ENCODE measurements at regions not wholly inside any gene's neighbourhood (a gene's known extent, or its start where the extent isn't known, plus 50 kb on each side); places are given as distances from the start of the nearest gene placed in this dataset.
"Not testable (repeated sequence)": the region's sequence is repeated elsewhere in the genome, so short reads cannot be mapped to it uniquely, and the experiment has no call there.

DNA sequence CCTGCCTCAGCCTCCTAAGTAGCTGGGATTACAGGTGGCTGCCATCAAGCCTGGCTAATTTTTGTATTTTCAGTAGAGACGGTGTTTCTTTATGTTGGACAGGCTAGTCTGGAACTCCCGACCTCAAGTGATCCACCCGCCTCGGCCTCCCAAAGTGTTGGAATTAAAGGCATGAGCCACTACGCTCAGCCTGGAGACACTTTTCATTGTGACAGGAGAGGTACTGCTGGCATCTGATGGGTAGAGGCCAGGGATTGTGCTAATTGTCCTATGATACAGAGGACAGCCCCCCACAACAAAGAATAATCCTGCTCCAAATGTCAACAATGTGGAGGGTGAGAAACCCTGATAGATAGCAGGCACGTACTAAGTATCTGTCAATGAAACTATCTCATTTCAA is 91.3 kb upstream of the SLC25A48 start:
- no peaks in the 10 kb centered on the region for H3K4me1 ChIP-seq (ENCODE audit: control insufficient read depth in 2 of 2, insufficient read depth in 1 of 2, low read depth in 1 of 2, low read length in 2 of 2)
- no peak overlapping the region for H3K4me3 ChIP-seq (ENCODE audit: low read length in 2 of 2)
- H3K14ac ChIP-seq (ENCODE audit: low read length): no peak overlapping the region
- H3K9me3 ChIP-seq (replicated peaks in 1 of 2; ENCODE audit: control insufficient read depth in 2 of 2, insufficient read depth in 1 of 2, low read depth in 1 of 2, low read length in 2 of 2): peaks cover 0 to 7% of the 10 kb centered on the region in 2 donors
- H2AFZ ChIP-seq (ENCODE audit: low read length): no peak overlapping the region
- H2AK5ac ChIP-seq (ENCODE audit: low read depth, low read length): no peak overlapping the region
- H4K91ac ChIP-seq (ENCODE audit: low read depth, low read length, poor library complexity): no peak overlapping the region
- DNase-seq (ENCODE audit: low spot score): no peak
- no peak overlapping the region for H2BK120ac ChIP-seq (ENCODE audit: low read depth, low read length)
- no peak overlapping the region for H3K4ac ChIP-seq (ENCODE audit: low read length)
- H3K9ac ChIP-seq (ENCODE audit: low read depth, low read length, poor library complexity): no peak overlapping the region
- H3K23ac ChIP-seq (ENCODE audit: low read depth, low read length, poor library complexity): no peak overlapping the region
- WGBS, 2 donors (ENCODE audit: extremely low coverage in 2 of 2, insufficient read length in 2 of 2, insufficient replicate concordance in 1 of 2): no CpG with 5 or more reads among the region's 6 CpGs
- no peak overlapping the region for H2BK5ac ChIP-seq (ENCODE audit: low read length)
- no peaks in the 10 kb centered on the region for H3K79me1 ChIP-seq (ENCODE audit: low read depth, low read length)
- H2BK15ac ChIP-seq (ENCODE audit: low read length): no peak overlapping the region
- H3K27me3 ChIP-seq (ENCODE audit: control insufficient read depth in 3 of 3, insufficient read depth in 3 of 3, low read depth in 1 of 3, low read length in 3 of 3): no peaks in the 10 kb centered on the region
- no peaks in the 10 kb centered on the region for H3K36me3 ChIP-seq (replicated peaks in 1 of 2; ENCODE audit: control insufficient read depth in 2 of 2, insufficient read depth in 2 of 2, low read length in 2 of 2)
- H4K8ac ChIP-seq (ENCODE audit: low read depth, low read length): no peak overlapping the region
- H3K4me2 ChIP-seq (ENCODE audit: insufficient read depth, low read length, poor library complexity, severe bottlenecking): no peak overlapping the region
- no peak overlapping the region for H3K27ac ChIP-seq (replicated peaks; ENCODE audit: low read length)
- no peak overlapping the region for H2BK12ac ChIP-seq (ENCODE audit: low read length)
- H3K18ac ChIP-seq (ENCODE audit: low read length): no peak overlapping the region

DNA sequence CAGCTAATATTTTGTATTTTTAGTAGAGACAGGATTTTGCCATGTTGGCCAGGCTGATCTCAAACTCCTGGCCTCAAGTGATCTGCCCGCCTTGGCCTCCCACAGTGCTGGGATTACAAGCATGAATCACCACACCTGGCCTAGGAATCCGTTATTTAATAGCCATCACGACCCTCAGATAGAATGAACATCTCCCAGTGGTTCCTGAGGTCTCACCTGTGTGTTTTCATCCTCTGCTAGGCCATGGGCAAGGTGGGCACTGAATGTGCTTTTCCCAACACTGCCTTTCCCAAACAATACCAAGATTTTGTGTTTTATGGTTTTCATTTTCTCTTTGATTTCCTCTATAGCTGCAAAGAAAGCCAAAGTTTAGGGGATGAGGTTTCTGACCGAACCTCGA is 92.2 kb upstream of the SLC25A48 start:
- not testable (repeated sequence) for H3K36me3 ChIP-seq (replicated peaks in 1 of 2; ENCODE audit: control insufficient read depth in 2 of 2, insufficient read depth in 2 of 2, low read length in 2 of 2); H2BK15ac ChIP-seq (ENCODE audit: low read length); H3K9ac ChIP-seq (ENCODE audit: low read depth, low read length, poor library complexity); H3K14ac ChIP-seq (ENCODE audit: low read length); H2AK5ac ChIP-seq (ENCODE audit: low read depth, low read length); H3K4me2 ChIP-seq (ENCODE audit: insufficient read depth, low read length, poor library complexity, severe bottlenecking); H3K9me3 ChIP-seq (replicated peaks in 1 of 2; ENCODE audit: control insufficient read depth in 2 of 2, insufficient read depth in 1 of 2, low read depth in 1 of 2, low read length in 2 of 2); H3K4ac ChIP-seq (ENCODE audit: low read length); DNase-seq (ENCODE audit: low spot score); H2AFZ ChIP-seq (ENCODE audit: low read length); H3K18ac ChIP-seq (ENCODE audit: low read length); H3K27ac ChIP-seq (replicated peaks; ENCODE audit: low read length); H4K8ac ChIP-seq (ENCODE audit: low read depth, low read length); H3K27me3 ChIP-seq (ENCODE audit: control insufficient read depth in 3 of 3, insufficient read depth in 3 of 3, low read depth in 1 of 3, low read length in 3 of 3); H3K4me1 ChIP-seq (ENCODE audit: control insufficient read depth in 2 of 2, insufficient read depth in 1 of 2, low read depth in 1 of 2, low read length in 2 of 2); H2BK5ac ChIP-seq (ENCODE audit: low read length); H3K23ac ChIP-seq (ENCODE audit: low read depth, low read length, poor library complexity); H4K91ac ChIP-seq (ENCODE audit: low read depth, low read length, poor library complexity); H3K4me3 ChIP-seq (ENCODE audit: low read length in 2 of 2); H2BK12ac ChIP-seq (ENCODE audit: low read length); H2BK120ac ChIP-seq (ENCODE audit: low read depth, low read length); H3K79me1 ChIP-seq (ENCODE audit: low read depth, low read length)
- WGBS, 2 donors (ENCODE audit: extremely low coverage in 2 of 2, insufficient read length in 2 of 2, insufficient replicate concordance in 1 of 2): no CpG with 5 or more reads among the region's 5 CpGs

GRCh38 chr5:135741040-135741439 is 93.4 kb upstream of the SLC25A48 start:
- Histone ChIP-seq H3K4me2 (ENCODE audit: insufficient read depth, low read length, poor library complexity, severe bottlenecking) (no peak overlapping the region), H3K36me3 (replicated peaks in 1 of 2; ENCODE audit: control insufficient read depth in 2 of 2, insufficient read depth in 2 of 2, low read length in 2 of 2) (no peaks in the 10 kb centered on the region), H3K18ac (ENCODE audit: low read length) (no peak overlapping the region), H3K4me3 (ENCODE audit: low read length in 2 of 2) (no peak overlapping the region), H3K9me3 (replicated peaks in 1 of 2; ENCODE audit: control insufficient read depth in 2 of 2, insufficient read depth in 1 of 2, low read depth in 1 of 2, low read length in 2 of 2) (peaks cover 0 to 5% of the 10 kb centered on the region in 2 donors), H3K27ac (replicated peaks; ENCODE audit: low read length) (no peak overlapping the region), H3K14ac (ENCODE audit: low read length) (no peak overlapping the region), H3K23ac (ENCODE audit: low read depth, low read length, poor library complexity) (no peak overlapping the region), H4K91ac (ENCODE audit: low read depth, low read length, poor library complexity) (no peak overlapping the region), H2BK15ac (ENCODE audit: low read length) (no peak overlapping the region), H3K79me1 (ENCODE audit: low read depth, low read length) (no peaks in the 10 kb centered on the region), H3K27me3 (ENCODE audit: control insufficient read depth in 3 of 3, insufficient read depth in 3 of 3, low read depth in 1 of 3, low read length in 3 of 3) (no peaks in the 10 kb centered on the region), H4K8ac (ENCODE audit: low read depth, low read length) (no peak overlapping the region), H3K4me1 (ENCODE audit: control insufficient read depth in 2 of 2, insufficient read depth in 1 of 2, low read depth in 1 of 2, low read length in 2 of 2) (no peaks in the 10 kb centered on the region), H3K4ac (ENCODE audit: low read length) (no peak overlapping the region), H2AK5ac (ENCODE audit: low read depth, low read length) (no peak overlapping the region), H2AFZ (ENCODE audit: low read length) (no peak overlapping the region), H2BK120ac (ENCODE audit: low read depth, low read length) (no peak overlapping the region), H3K9ac (ENCODE audit: low read depth, low read length, poor library complexity) (no peak overlapping the region), H2BK5ac (ENCODE audit: low read length) (no peak overlapping the region), H2BK12ac (ENCODE audit: low read length) (no peak overlapping the region)
- WGBS, 2 donors (ENCODE audit: extremely low coverage in 2 of 2, insufficient read length in 2 of 2, insufficient replicate concordance in 1 of 2): no CpG with 5 or more reads among the region's 2 CpGs
- DNase-seq (ENCODE audit: low spot score): no peak

- H4K91ac ChIP-seq (ENCODE audit: low read depth, low read length, poor library complexity): no peak overlapping the region
- no peak overlapping the region for H3K4me2 ChIP-seq (ENCODE audit: insufficient read depth, low read length, poor library complexity, severe bottlenecking)
- H2AFZ ChIP-seq (ENCODE audit: low read length): no peak overlapping the region
- no peak overlapping the region for H3K23ac ChIP-seq (ENCODE audit: low read depth, low read length, poor library complexity)
- no peak overlapping the region for H3K4ac ChIP-seq (ENCODE audit: low read length)
- H3K4me3 ChIP-seq (ENCODE audit: low read length in 2 of 2): no peak overlapping the region
- no peaks in the 10 kb centered on the region for H3K36me3 ChIP-seq (replicated peaks in 1 of 2; ENCODE audit: control insufficient read depth in 2 of 2, insufficient read depth in 2 of 2, low read length in 2 of 2)
- H3K9ac ChIP-seq (ENCODE audit: low read depth, low read length, poor library complexity): no peak overlapping the region
- no CpG with 5 or more reads among the region's 2 CpGs for WGBS, 2 donors (ENCODE audit: extremely low coverage in 2 of 2, insufficient read length in 2 of 2, insufficient replicate concordance in 1 of 2)
- no peak overlapping the region for H2BK120ac ChIP-seq (ENCODE audit: low read depth, low read length)
- no peak overlapping the region for H4K8ac ChIP-seq (ENCODE audit: low read depth, low read length)
- no peak overlapping the region for H3K14ac ChIP-seq (ENCODE audit: low read length)
- peaks cover 0 to under 1% of the 10 kb centered on the region in 2 donors for H3K9me3 ChIP-seq (replicated peaks in 1 of 2; ENCODE audit: control insufficient read depth in 2 of 2, insufficient read depth in 1 of 2, low read depth in 1 of 2, low read length in 2 of 2)
- no peaks in the 10 kb centered on the region for H3K79me1 ChIP-seq (ENCODE audit: low read depth, low read length)
- DNase-seq (ENCODE audit: low spot score): no peak
- no peaks in the 10 kb centered on the region for H3K4me1 ChIP-seq (ENCODE audit: control insufficient read depth in 2 of 2, insufficient read depth in 1 of 2, low read depth in 1 of 2, low read length in 2 of 2)
- H2BK5ac ChIP-seq (ENCODE audit: low read length): no peak overlapping the region
- H2BK12ac ChIP-seq (ENCODE audit: low read length): no peak overlapping the region
- H3K18ac ChIP-seq (ENCODE audit: low read length): no peak overlapping the region
- H2BK15ac ChIP-seq (ENCODE audit: low read length): no peak overlapping the region
- H2AK5ac ChIP-seq (ENCODE audit: low read depth, low read length): no peak overlapping the region
- no peak overlapping the region for H3K27ac ChIP-seq (replicated peaks; ENCODE audit: low read length)
- H3K27me3 ChIP-seq (ENCODE audit: control insufficient read depth in 3 of 3, insufficient read depth in 3 of 3, low read depth in 1 of 3, low read length in 3 of 3): peaks cover 0 to 4% (median 0%) of the 10 kb centered on the region in 3 experiments
Observed at GRCh38 chr5:135740475-135740874, 94.0 kb upstream of the SLC25A48 start.

All from neuronal stem cell (in vitro differentiated cells).